NB4 (cell line): ENCODE measurements at regions not wholly inside any gene's neighbourhood (a gene's known extent, or its start where the extent isn't known, plus 50 kb on each side); places are given as distances from the start of the nearest gene placed in this dataset.

Source experiments
- DNase-seq: peaks from one replicate; pipeline ENCODE4 v3.0.0; 2010; ENCODE audit warnings: low read depth
- H3K4me3 ChIP-seq: one replicate; pipeline ENCODE4 v1.5.1; 2011; ENCODE audit warnings: mild to moderate bottlenecking, low read depth, low read length, moderate library complexity
- MYC ChIP-seq: IDR thresholded peaks from 2 replicates; pipeline ENCODE4 v1.6.1; 2011; ENCODE audit warnings: low read depth, low read length
- POLR2A ChIP-seq: IDR thresholded peaks from 2 replicates; pipeline ENCODE4 v1.6.1; 2011; ENCODE audit warnings: mild to moderate bottlenecking; ENCODE audit not compliant: insufficient read length; ENCODE audit errors: extremely low read depth
- TF ChIP-seq, protein P1 (sequence below): IDR thresholded peaks from one replicate; pipeline ENCODE4 v1.5.1; 2012; ENCODE audit warnings: low read depth, low read length
- TF ChIP-seq, protein P2 (sequence below): IDR thresholded peaks from 2 replicates; pipeline ENCODE4 v1.6.1; 2011; ENCODE audit warnings: low read depth, low read length

DNA sequence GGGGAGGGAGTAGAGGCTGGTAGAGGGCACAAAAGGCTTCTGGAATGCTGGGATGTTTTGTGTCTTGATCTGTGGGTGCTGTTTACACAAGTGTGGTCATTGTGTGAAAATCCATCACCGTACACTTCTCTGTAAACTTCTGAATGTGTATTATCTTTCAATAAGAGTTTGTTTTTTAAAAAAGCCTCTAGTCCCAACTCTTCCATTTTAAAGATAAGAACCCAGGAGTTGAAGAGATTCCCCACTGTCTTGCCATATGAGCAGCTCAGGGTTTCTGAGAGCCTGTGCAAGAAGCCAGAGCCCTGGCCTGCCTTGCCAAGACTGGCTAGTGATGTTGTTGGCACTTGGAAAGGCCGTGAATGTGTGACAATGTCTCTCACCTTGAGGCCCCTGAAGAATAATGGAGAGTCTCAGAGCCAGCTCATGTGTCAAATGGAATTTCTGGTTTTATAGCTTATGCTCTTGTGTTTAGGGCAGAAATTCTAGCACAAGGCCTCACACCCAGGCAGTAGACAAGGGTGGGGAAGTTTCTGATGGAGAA, 57.5 kb upstream of the NPAS1 start:
- TF ChIP-seq, protein P1, sequence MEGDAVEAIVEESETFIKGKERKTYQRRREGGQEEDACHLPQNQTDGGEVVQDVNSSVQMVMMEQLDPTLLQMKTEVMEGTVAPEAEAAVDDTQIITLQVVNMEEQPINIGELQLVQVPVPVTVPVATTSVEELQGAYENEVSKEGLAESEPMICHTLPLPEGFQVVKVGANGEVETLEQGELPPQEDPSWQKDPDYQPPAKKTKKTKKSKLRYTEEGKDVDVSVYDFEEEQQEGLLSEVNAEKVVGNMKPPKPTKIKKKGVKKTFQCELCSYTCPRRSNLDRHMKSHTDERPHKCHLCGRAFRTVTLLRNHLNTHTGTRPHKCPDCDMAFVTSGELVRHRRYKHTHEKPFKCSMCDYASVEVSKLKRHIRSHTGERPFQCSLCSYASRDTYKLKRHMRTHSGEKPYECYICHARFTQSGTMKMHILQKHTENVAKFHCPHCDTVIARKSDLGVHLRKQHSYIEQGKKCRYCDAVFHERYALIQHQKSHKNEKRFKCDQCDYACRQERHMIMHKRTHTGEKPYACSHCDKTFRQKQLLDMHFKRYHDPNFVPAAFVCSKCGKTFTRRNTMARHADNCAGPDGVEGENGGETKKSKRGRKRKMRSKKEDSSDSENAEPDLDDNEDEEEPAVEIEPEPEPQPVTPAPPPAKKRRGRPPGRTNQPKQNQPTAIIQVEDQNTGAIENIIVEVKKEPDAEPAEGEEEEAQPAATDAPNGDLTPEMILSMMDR: no peak
- TF ChIP-seq MYC (no peak), POLR2A (no peak)
- TF ChIP-seq, protein P2, sequence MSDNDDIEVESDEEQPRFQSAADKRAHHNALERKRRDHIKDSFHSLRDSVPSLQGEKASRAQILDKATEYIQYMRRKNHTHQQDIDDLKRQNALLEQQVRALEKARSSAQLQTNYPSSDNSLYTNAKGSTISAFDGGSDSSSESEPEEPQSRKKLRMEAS: no peak
- no peak overlapping the region for H3K4me3 ChIP-seq
- no peak for DNase-seq

DNA sequence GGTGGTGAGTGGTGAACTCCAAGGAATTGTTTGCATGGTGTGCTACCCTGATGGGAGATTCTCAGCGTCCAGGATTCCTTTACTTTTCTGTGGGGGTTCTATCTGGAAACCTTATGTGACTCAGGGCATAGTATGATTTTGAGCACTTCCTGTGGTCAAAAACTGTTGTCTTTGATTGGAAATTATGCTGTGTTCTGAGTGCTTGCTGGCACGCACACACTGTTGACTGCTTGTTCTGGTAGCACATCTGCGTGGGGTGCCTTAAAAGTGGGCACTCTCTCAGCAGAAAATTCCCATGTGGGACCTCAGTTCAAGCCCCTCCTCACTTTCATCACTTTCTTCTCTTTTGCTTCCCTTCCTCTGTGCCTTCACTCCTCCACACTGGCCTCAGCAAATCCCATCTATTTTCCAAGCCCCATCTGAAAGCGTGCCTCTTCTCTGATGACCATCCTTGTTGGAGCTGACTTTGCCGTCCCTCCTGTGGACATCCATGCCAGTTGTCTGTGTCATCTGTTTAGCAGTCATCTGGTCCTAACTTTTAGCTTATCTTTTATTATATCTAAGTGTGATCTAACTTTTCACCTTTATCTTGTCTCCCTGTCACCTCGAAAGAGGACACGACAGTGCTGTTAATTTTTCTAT, 56.4 kb upstream of the NPAS1 start:
- TF ChIP-seq POLR2A: no peak
- H3K4me3 ChIP-seq: no peak overlapping the region
- no peak for DNase-seq

DNA sequence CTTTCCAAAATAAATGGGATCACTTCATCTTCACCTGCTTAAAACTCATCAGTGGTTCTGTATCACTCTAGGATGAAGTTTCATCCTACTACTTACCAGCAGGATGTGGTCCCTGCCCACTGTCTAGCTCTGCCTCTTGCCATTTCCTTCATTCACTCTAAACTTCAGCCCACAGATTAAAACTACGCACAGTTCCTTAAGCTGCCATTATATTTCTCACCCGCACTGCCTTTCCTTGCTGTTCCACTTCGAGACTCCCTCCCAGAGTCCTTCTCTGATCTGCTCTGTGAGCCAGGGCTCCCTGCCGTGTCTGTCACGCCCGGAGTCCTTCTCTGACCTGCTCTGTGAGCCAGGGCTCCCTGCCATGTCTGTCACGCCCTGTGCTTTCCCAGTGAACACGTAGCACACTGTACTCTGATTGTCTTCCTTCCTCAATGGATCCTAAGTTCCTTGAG, 52.0 kb upstream of the NPAS1 start:
- no peak for DNase-seq
- TF ChIP-seq MYC: no peak
- TF ChIP-seq, protein P2: no peak
- TF ChIP-seq POLR2A: no peak
- TF ChIP-seq, protein P1: no peak
- H3K4me3 ChIP-seq: no peak overlapping the region
